Stimulated activated CD4-positive, alpha-beta T cell treated with anti-CD3 and anti-CD28 coated beads, TNF-alpha, amount 100 ng/mL, for 1 hour (primary cell): ENCODE measurements at regions not wholly inside any gene's neighbourhood (a gene's known extent, or its start where the extent isn't known, plus 50 kb on each side); places are given as distances from the start of the nearest gene placed in this dataset.
"Not testable (repeated sequence)": the region's sequence is repeated elsewhere in the genome, so short reads cannot be mapped to it uniquely, and the experiment has no call there.

ENCODE experiments used
- DNase-seq, 3 donors: peaks; one replicate each; pipeline ENCODE4 v3.0.0-alpha.2; 2020; ENCODE audit warnings: low read depth in 3 of 3, low spot score in 1 of 3

DNA sequence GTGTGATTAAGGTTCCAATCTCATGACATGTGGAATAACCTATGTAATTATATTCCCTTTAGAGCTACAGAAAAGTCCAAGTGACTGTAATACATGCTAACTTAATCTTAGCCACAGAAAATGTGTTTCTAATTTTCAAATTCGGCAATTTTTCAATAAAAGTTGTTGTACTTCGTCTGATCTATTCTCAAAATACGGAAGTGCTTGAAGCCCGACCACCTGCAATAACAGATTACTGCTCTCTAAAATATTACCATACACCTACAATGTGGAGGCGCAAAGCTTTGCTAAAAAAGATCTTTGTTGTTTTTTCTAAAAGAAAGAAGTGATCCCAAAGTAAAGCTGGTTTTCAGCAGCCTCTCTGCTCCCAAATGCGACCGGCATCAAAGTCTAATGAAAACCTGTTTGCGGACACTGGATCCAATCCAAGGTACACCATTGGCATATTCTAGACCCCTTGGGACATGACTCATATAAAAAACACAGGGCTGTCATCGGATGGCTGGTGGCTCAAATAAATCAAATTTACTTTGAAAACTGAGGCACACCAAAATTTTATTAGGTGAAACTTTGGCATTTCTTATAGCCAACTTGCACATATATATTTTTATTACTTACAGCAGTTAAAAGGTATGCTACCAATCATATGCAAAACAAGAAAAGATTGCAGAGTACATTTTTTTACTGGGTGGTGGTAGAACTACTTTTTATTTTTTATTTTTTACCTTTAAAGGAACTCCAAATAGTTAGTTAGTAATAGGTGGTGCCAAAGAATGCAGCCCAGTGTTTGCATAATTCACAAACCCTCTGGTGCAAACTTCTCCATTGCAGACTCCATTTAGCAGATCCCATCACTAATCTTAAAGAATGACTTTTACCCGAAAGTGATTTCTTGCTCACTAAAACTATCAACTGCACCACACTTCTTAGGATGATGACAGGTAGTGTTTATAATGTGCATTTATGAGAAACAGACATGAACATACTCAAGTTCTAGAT lies 118.7 kb upstream of the TBX18 start:
- no peak for DNase-seq

DNA sequence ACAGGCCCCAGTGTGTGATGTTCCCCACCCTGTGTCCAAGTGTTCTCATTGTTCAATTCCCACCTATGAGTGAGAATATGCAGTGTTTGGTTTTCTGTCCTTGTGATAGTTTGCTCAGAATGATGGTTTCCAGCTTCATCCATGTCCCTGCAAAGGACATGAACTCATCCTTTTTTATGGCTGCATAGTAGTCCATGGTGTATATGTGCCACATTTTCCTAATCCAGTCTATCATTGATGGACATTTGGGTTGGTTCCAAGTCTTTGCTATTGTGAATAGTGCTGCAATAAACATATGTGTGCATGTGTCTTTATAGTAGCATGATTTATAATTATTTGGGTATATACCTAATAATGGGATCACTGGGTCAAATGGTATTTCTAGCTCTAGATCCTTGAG lies 115.0 kb upstream of the TBX18 start:
- DNase-seq: not testable (repeated sequence)

GRCh38 chr6:84877515-84878210 lies 113.3 kb upstream of the TBX18 start:
- DNase-seq: no peak

DNA sequence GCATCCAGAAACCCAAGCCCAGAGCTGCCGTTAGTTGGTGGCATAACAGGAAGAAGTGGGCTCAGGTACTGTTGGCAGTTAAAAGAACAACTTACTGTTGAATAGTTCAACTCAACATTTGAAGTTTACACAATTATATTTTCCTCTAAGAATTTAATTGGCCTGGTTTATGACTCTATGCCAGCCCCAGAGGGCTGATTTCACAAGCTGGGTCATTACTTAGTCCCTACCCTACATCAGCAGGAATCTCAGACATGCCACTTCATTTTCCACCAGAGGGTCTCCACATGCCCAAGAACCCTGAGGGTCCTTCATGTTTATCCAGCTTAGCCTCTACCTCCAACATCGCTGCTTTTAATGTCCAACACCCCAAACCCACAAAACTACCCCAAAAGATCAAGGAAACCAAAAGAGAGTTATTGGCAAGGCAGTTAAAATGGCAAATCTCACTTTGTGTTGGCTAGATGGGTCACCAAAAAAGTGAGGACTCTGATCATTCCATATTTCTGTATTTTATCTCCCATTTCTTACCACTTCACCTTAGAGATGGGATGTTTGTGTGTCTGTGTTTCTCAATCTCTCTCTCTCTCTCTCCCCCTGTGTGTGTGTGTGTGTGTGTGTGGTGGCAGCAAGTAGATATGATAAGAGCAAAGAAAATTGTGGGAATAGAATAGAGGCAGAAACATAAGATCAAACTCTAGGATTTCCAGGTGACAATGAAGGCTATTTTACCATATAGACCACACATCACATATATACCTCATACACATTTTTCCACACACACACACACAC lies 112.5 kb upstream of the TBX18 start:
- DNase-seq: no peak

DNA sequence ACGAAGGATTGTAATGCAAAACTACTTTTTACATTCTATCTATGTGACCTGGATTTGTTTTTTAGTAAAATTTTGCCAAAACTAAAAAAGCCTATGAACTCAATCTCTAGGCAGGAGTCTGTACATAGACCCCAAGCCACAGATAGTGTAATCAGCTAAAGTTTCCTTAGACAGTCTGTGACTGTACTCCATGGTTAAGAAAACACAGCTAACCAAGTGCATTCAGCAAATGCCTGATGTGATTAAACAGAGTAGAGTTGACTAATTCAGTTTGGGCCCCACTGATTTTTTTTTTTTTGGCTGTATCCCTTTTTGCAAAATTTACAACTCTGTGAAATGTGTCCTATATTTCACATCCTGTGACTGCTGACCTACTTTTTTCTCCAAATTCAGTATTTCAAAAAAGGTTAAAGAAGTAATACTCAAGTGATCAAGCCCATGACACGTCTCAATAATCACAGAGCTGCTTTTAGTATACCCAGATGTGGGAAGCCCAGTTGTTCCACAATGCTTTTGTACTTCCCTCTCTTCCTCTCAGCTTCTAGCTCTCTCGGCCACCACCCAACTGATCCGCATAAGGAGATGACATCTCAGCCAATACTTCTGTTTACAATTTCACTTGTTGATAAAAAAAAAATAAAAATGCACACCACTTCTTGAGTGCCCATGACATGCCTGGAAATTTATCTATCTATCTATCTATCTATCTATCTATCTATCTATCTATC lies 108.8 kb upstream of the TBX18 start:
- no peak for DNase-seq

DNA sequence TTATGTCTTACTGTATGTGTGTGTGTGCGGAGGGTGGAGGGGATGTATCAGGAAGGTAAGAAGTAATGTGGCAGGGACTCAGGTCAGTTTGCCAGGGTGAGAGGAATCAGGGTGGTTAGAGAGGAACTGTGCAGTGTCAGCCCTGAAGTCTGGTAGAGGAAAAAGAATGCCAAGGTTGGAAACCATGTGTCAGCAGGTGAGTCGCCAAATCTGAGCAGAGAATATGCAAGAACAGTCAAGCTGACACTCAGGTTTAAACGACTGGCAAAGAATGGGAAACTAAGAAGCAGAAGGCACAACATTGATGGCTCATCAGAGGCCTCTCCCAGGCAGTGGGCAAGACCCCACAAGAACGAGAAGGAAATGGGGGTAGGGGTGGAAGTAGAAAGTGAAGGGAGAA lies 107.5 kb upstream of the TBX18 start:
- no peak for DNase-seq

GRCh38 chr6:84870672-84871071 lies 106.3 kb upstream of the TBX18 start:
- DNase-seq: no peak

GRCh38 chr6:84868149-84868548 lies 103.8 kb upstream of the TBX18 start:
- no peak for DNase-seq

GRCh38 chr6:84867521-84867920 lies 103.1 kb upstream of the TBX18 start:
- no peak for DNase-seq

DNA sequence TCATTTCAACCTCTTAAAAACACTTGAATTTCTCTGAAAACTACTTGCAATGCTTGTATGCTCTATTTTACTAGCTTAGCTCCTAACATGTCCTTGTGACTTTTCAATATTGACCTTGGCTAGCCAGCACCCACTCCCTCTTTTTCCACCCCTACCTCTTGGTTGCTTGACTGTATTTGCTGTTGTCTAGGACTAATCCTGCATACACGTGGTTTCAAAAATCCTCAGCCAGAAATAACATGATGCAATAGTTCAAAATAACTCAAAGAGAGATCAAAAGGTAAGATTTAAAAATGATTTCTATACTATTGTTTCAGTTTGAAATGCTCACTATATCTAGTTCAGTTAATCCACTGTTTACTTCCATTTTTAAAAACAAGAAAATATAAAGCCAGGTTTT lies 102.3 kb upstream of the TBX18 start:
- DNase-seq: no peak

GRCh38 chr6:84865372-84865771 lies 101.0 kb upstream of the TBX18 start:
- DNase-seq: not testable (repeated sequence)

DNA sequence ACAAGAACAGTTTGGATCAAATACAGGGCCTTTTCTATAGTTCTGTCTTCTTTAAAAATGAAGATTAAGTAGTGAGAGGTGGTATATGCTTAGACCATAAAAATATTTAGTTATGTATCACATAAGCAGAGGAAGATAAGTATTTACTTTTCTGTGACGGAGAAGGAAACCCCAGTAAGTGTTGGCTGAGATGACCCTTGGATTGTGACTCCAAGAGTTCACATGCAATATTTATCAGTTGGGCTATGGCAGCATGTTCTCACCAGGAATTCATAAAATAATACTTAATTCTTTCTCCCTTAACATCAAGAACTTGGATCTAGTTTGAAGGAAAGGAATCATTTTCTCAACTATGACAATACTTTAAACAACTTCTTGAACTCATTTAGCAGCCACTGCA lies 98.4 kb upstream of the TBX18 start:
- no peak for DNase-seq

DNA sequence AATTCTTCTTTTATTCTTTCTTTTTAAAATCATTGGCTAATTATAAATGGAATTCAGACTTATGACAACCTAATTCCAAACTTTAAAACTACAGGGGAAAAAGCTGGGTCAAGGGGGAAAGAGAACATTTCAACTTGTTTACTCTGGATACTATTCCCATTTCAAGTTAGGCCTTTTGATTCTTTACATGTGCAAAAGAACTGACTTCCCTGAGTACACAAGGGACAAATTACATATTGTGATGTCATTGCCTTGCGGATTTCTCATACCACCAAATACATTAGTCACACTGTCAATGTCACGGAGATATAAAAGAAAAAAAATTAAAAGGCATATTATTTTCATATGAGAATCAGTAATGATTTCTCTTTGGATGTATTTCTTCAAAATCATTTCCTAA lies 96.5 kb upstream of the TBX18 start:
- no peak for DNase-seq

- no peak for DNase-seq
Observed at GRCh38 chr6:84860509-84860908, 96.1 kb upstream of the TBX18 start.

GRCh38 chr6:84854811-84855400 lies 90.5 kb upstream of the TBX18 start:
- no peak for DNase-seq

DNA sequence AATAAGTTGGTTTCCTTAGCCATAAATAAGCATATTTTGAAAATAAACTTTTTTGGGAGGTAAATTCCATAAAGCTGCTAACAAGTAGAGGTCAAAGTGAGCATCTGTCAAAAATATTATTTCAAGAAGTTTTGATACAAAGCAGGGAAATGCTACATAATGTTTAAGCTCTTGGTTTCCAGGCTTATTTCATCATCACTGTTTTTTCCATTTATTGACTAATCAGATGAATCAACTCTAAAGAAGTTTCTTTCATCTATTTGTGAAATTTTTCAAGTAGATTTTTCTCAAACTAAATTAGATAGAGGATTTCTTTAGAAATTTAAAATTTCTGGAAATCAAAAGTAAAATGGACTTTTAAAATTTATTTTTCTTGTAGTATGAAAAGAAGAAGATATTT lies 89.5 kb upstream of the TBX18 start:
- DNase-seq: no peak

GRCh38 chr6:84848960-84849359 lies 84.6 kb upstream of the TBX18 start:
- no peak for DNase-seq

GRCh38 chr6:84847390-84848160 lies 83.2 kb upstream of the TBX18 start:
- DNase-seq: no peak

GRCh38 chr6:84842525-84843166 lies 78.2 kb upstream of the TBX18 start:
- no peak for DNase-seq
